Type B pancreatic cell (in vitro differentiated cells): ENCODE measurements at regions not wholly inside any gene's neighbourhood (a gene's known extent, or its start where the extent isn't known, plus 50 kb on each side); places are given as distances from the start of the nearest gene placed in this dataset.

Experiments
- DNase-seq: peaks from one replicate; pipeline ENCODE4 v3.0.0; 2021; ENCODE audit warnings: mixed read lengths; ENCODE audit not compliant: unreplicated experiment; ENCODE audit errors: extremely low spot score
- H3K27ac Mint-ChIP-seq: 2 replicates; pipeline ENCODE4 v1.8.0; 2021; ENCODE audit warnings: mild to moderate bottlenecking, mixed read lengths
- H3K27me3 Mint-ChIP-seq: 2 replicates; pipeline ENCODE4 v1.8.0; 2021; ENCODE audit warnings: mixed read lengths
- H3K36me3 Mint-ChIP-seq: 2 replicates; pipeline ENCODE4 v1.8.0; 2021; ENCODE audit warnings: mixed read lengths
- H3K4me1 Mint-ChIP-seq: one replicate; pipeline ENCODE4 v1.8.0; 2021; ENCODE audit warnings: mixed read lengths; ENCODE audit not compliant: unreplicated experiment
- H3K4me3 Mint-ChIP-seq: 2 replicates; pipeline ENCODE4 v1.8.0; 2021; ENCODE audit warnings: mild to moderate bottlenecking, mixed read lengths
- H3K9me3 Mint-ChIP-seq: 2 replicates; pipeline ENCODE4 v1.8.0; 2021; ENCODE audit warnings: mixed read lengths
- CTCF ChIP-seq: fragments of 200-600 bp; sonication (generic); conservative IDR thresholded peaks from 2 replicates; pipeline ENCODE4 v1.5.0; 2021; ENCODE audit warnings: antibody characterized with exemption, mild to moderate bottlenecking

GRCh38 chr2:151007365-151007764 lies 254.3 kb downstream of the RBM43 start:
- H3K4me1 Mint-ChIP-seq, result peaks cover 13% of the 10 kb centered on the region
- H3K27ac Mint-ChIP-seq, result peak overlapping the region; percentile 2
- H3K27me3 Mint-ChIP-seq, result no peaks in the 10 kb centered on the region
- no peak for TF ChIP-seq CTCF
- no peak overlapping the region for H3K4me3 Mint-ChIP-seq
- no peaks in the 10 kb centered on the region for H3K36me3 Mint-ChIP-seq
- H3K9me3 Mint-ChIP-seq, result peaks cover 6% of the 10 kb centered on the region
- DNase-seq, result no peak

- Mint-ChIP-seq H3K4me1 (peaks cover 10% of the 10 kb centered on the region), H3K27me3 (no peaks in the 10 kb centered on the region), H3K36me3 (no peaks in the 10 kb centered on the region), H3K9me3 (peaks cover 6% of the 10 kb centered on the region), H3K4me3 (no peak overlapping the region), H3K27ac (no peak overlapping the region)
- TF ChIP-seq CTCF, result no peak
- DNase-seq, result no peak
Observed at GRCh38 chr2:151002959-151003600, 258.6 kb downstream of the RBM43 start.

- DNase-seq, result no peak
- no peaks in the 10 kb centered on the region for H3K36me3 Mint-ChIP-seq
- no peak overlapping the region for H3K27ac Mint-ChIP-seq
- no peak for TF ChIP-seq CTCF
- H3K9me3 Mint-ChIP-seq, result peaks cover 9% of the 10 kb centered on the region
- no peaks in the 10 kb centered on the region for H3K27me3 Mint-ChIP-seq
- peaks cover 19% of the 10 kb centered on the region for H3K4me1 Mint-ChIP-seq
- no peak overlapping the region for H3K4me3 Mint-ChIP-seq
Observed at GRCh38 chr2:150997702-150998440, 263.8 kb downstream of the RBM43 start.

GRCh38 chr2:150997066-150997465 lies 264.6 kb downstream of the RBM43 start:
- Mint-ChIP-seq H3K4me3 (peak overlapping the region; percentile 3), H3K9me3 (peaks cover 5% of the 10 kb centered on the region), H3K27me3 (no peaks in the 10 kb centered on the region), H3K27ac (peak overlapping the region; percentile 25), H3K36me3 (no peaks in the 10 kb centered on the region), H3K4me1 (peaks cover 19% of the 10 kb centered on the region)
- TF ChIP-seq CTCF, result no peak
- DNase-seq, result no peak

GRCh38 chr2:150994076-150994475 lies 267.6 kb downstream of the RBM43 start:
- H3K4me3 Mint-ChIP-seq, result no peak overlapping the region
- H3K27me3 Mint-ChIP-seq, result no peaks in the 10 kb centered on the region
- H3K9me3 Mint-ChIP-seq, result peaks cover 20% of the 10 kb centered on the region
- no peak overlapping the region for H3K27ac Mint-ChIP-seq
- H3K36me3 Mint-ChIP-seq, result peaks cover 8% of the 10 kb centered on the region
- DNase-seq, result no peak
- peaks cover 19% of the 10 kb centered on the region for H3K4me1 Mint-ChIP-seq
- no peak for TF ChIP-seq CTCF
